Hepatocyte (in vitro differentiated cells): ENCODE measurements at regions not wholly inside any gene's neighbourhood (a gene's known extent, or its start where the extent isn't known, plus 50 kb on each side); places are given as distances from the start of the nearest gene placed in this dataset.

Source experiments
- CTCF ChIP-seq: fragments of 200-600 bp; sonication (generic); IDR thresholded peaks from 2 replicates; pipeline ENCODE4 v1.5.1; 2016; ENCODE audit warnings: antibody characterized with exemption, mild to moderate bottlenecking; ENCODE audit not compliant: poor library complexity
- EZH2 ChIP-seq: fragments of 200-600 bp; sonication (generic); IDR thresholded peaks from 2 replicates; pipeline ENCODE4 v1.6.1; 2016; ENCODE audit warnings: antibody characterized with exemption, mild to moderate bottlenecking, borderline replicate concordance
- EZH2phosphoT487 ChIP-seq: fragments of 200-600 bp; sonication (generic); IDR thresholded peaks from one replicate; pipeline ENCODE4 v1.6.1; 2018; ENCODE audit warnings: antibody characterized with exemption, mild to moderate bottlenecking, low read depth, moderate library complexity; ENCODE audit not compliant: unreplicated experiment, severe bottlenecking

GRCh38 chr6:166736634-166737033, 109.6 kb upstream of the RPS6KA2 start:
- no peak for TF ChIP-seq EZH2
- TF ChIP-seq CTCF = no peak
- TF ChIP-seq EZH2phosphoT487 = no peak
